ENCODE measurements at regions not wholly inside any gene's neighbourhood (a gene's known extent, or its start where the extent isn't known, plus 50 kb on each side); places are given as distances from the start of the nearest gene placed in this dataset.

DNA sequence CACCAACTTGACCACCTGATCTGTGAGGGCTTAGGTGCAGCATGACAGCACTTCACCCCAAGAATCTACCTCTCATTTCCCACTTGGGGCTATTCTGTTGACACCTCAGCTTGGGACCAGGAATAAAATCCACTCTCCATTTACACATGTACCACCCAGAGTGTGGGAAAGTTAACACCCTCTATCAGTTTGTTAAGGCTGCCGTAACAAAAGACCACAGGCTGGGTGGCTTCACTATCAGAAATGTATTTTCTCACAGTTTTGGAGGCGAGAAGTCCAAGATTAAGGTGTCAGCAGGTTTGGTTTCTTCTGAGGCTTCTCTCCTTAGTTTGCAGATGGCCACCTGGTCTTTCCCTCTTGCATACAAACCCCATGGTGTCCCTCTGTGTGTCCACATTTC, 277.7 kb upstream of the ERBB4 start:
- TF ChIP-seq, protein P1, sequence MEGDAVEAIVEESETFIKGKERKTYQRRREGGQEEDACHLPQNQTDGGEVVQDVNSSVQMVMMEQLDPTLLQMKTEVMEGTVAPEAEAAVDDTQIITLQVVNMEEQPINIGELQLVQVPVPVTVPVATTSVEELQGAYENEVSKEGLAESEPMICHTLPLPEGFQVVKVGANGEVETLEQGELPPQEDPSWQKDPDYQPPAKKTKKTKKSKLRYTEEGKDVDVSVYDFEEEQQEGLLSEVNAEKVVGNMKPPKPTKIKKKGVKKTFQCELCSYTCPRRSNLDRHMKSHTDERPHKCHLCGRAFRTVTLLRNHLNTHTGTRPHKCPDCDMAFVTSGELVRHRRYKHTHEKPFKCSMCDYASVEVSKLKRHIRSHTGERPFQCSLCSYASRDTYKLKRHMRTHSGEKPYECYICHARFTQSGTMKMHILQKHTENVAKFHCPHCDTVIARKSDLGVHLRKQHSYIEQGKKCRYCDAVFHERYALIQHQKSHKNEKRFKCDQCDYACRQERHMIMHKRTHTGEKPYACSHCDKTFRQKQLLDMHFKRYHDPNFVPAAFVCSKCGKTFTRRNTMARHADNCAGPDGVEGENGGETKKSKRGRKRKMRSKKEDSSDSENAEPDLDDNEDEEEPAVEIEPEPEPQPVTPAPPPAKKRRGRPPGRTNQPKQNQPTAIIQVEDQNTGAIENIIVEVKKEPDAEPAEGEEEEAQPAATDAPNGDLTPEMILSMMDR (conservative IDR thresholded peaks at IDR 0.05; ENCODE audit: low read depth, low read length), result no peak
- no peak for TF ChIP-seq EZH2 (IDR thresholded peaks at IDR 0.05; ENCODE audit: borderline replicate concordance, low read depth, low read length, poor library complexity, severe bottlenecking)

Measured in A673 (cell line).